ENCODE measurements at regions not wholly inside any gene's neighbourhood (a gene's known extent, or its start where the extent isn't known, plus 50 kb on each side); places are given as distances from the start of the nearest gene placed in this dataset.

GRCh38 chr12:127886827-127887226 is 380.1 kb upstream of the TMEM132C start:
- TF ChIP-seq CTCF (conservative IDR thresholded peaks at IDR 0.05) (no peak), ZFX (IDR thresholded peaks at IDR 0.05) (no peak)
